ENCODE measurements at regions not wholly inside any gene's neighbourhood (a gene's known extent, or its start where the extent isn't known, plus 50 kb on each side); places are given as distances from the start of the nearest gene placed in this dataset.

GRCh38 chr14:49999826-50000379 is 107.0 kb downstream of the ARF6 start:
- no peak for DNase-seq

DNA sequence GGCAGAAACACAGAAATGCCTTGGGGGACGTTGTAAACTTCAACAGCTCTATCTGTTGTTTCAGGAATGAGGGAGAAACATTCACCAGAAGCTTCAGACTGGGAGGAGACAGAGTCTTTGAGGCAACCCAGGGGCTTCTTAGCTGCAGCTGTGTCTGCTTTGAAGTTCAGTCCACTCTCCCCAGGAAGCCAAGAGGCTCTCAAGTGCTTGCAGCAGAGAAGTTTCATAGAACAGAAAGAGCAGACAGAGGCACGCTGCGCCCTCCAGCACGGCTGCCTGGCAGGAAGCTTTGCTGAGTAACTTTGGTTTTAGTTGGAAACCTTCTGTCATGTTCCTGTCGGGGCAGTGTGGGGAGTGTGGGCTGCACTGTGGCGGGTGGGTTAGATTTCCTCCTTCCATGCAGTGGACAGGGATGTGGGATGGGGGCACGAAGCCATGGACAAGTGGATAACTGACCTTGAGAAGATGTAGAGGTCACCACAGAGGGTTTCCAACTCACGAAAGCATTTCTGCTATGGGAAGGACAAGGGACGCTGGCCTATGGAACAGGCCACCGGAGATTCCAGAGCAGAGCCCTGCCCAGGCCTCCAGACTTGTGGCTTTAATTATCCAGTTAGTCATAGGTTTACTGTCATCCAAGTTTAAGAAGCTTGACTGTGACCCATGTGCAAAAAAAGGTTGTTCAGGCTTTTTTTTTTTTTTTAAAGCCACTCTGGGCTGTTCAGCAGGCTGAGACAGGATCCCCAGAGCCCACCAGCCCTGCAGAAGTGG is 107.7 kb downstream of the ARF6 start:
- DNase-seq, result no peak

- DNase-seq, result no peak
These were observed 108.5 kb downstream of the ARF6 start for GRCh38 chr14:50001151-50001998.

GRCh38 chr14:50001999-50002925 is 109.4 kb downstream of the ARF6 start:
- DNase-seq, result no peak

DNA sequence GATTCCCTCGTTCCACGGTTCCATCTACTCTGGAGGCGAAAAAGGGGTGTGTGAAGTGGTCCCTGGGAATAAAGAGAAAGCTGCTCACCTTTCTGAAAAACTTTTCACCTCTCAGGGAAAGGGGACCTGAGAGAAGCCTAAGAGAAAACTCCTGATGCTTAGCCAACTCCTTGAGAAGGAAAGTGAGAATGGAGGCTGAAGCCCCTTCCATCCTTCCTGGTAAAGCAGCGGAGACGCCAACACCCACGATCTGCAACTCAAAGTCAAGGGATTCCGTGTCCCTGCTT is 110.0 kb downstream of the ARF6 start:
- no peak for DNase-seq

DNA sequence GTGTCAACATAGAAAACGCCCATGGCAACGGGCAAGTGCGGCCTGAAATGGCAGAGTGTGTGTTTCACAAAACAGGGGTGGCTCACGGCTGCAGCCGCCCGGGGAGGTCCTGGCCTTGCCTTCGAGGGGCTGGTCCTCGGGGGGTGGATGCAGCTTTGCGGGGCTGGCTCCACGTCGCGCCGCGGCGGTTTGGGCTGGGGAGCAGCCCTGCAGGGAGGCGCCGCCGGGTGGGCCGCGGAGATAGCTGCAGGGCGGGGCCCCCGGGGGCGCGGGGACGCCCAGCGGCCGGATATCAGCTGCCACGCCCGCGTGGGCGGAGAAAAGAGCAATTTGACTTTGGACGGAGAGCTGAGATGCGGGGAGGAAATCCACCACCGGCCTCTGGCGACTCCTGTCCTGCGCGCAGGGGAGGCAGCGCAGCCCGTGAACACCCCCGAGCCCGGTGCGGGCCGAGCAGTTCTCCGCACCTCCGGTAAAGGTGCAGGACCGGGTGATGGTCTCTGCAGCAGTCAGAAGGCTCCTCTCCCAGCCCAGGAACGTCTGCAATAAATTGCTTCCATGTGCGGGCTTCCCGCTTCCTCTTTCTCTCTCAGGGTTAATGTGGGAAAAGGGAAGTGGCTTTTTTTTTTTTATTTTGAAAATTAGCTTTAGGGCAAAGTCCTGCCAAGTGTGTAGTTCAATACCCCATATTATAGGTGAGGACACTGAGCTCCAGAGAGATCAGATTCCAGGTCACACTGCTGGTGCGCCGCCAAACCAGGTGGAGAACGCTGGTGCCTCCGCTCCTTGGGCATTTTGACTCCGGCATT is 110.5 kb downstream of the ARF6 start:
- DNase-seq, result peak; percentile 17

GRCh38 chr14:50006141-50006540 is 110.2 kb downstream of the VCPKMT start:
- no peak for DNase-seq

- no peak for DNase-seq
These were observed 109.1 kb downstream of the VCPKMT start for GRCh38 chr14:50007123-50007903.

DNA sequence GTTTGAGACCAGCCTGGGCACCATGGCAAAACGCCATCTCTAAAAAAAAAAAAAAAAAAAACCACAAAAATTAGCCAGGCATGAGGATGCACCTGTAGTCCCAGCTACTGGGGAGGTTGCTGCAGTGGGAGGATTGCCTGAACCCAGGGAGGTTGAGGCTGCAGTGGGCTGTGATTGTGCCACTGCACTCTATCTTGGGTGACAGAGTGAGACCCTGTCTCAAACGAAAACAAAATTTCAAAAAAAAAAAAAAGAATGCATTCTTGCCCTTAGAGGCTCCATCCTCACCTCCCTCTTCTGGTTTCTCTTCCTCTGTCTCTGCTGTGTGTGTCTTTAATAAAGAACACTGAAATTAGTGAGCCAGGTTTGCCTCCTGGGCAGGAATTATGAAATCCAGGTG is 107.8 kb downstream of the VCPKMT start:
- DNase-seq, result no peak

DNA sequence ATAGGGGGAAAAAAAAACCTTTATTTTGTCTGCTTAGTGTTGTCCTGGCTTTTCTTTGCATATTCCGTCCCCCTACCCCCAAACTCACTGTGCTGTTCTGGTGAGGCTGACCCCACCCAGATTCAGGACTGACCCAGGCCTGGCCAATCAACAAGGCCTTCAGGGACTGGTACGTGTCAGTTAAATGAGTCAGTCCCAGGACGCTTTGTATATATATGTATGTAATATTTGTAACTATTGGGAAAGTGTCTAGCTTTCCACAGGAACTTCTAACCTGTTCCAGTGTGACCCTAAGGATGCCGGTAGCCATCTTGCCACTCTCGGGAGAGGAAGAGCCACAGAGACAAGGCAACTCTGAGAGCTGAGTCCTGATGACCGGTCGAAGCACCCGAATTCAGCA is 107.4 kb downstream of the VCPKMT start:
- no peak for DNase-seq

DNA sequence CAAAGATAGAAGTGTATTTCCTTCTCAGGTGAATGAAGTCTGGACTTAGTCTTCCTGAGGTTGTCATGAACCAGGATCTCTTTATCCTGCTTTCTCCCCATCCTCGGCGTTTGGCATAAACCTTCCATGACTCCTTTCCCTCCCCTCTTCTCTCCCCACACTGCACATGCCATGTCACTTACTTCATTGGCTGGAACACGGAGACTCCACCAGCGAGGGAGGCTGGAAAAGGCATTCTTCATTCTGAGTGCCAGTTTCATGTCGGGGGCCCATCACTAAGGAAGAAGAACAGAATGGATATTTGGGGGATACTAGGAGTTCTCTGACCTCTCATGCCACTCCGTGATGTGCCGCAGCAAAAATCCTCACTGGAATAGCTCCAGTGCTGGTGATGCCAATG is 105.6 kb downstream of the VCPKMT start:
- no peak for DNase-seq

- no peak for DNase-seq
These were observed 105.1 kb downstream of the VCPKMT start for GRCh38 chr14:50011242-50011641.

DNA sequence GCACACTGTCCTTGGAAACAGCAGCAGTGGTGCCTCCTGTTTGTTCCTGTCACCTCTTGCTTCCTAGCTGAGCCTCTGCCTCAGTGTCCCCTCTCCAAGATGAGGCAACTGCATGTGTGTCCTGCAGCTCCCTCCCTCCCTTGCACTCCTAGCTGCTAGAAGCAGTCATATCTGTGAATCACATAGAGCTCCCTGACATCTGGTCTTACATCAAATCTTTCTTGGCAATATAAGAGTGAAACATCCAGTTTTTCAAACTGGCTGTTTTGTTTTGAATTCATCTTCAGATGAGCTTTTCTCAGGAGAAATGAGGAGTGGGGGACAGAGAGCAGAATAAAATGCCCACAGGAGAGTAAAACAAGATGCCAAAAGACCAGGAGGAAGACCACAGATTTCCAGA is 103.7 kb downstream of the VCPKMT start:
- no peak for DNase-seq

GRCh38 chr14:50013198-50013918 is 103.0 kb downstream of the VCPKMT start:
- no peak for DNase-seq

DNA sequence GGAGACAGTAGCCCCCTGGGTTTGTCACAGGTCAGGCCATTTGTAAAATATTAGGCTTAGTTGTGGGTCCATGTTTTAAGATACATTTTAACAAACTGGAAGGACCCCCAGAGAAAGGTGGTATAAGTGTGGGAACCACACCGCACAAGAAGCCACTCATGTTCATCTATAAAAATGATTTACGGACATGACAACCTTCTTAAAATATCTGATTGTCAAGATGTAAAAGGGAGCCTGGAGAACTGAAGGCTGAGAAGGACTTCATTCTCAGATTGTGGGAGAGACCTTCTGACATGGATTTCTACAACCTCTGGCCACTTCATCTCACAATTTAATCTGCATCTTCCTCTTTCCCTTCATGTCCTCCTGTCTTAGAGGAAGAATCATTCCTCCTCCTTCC is 102.4 kb downstream of the VCPKMT start:
- DNase-seq, result no peak

DNA sequence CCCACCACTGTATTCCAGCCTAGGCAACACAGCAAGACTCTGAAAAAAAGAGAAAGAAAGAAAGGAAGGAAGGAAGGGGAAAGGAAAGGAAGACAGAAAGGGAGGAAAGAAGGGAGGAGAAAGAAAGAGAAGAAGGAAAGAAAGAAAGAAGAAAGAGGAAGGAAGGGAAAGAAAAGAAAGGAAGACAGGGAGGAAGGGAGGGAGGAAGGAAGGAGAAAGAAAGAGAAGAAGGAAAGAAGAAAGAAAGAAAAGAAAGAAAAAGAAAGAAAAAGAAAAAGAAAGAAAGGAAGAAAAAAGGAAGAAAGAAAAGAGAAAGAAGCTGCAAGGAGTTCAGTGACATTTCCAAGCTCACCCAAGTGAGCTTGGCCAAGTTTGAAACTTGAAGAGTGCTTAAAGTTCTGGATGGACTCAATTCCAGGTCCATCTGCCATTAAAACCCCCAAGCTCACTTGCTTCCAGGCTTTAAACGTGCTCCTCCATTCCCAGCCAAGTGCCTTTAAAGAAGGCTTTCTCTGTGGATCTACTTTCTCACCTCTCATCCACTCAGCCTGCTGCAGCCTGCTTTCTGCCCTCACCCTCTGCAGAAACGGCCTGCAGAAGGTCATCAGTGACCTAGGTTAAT is 101.5 kb downstream of the VCPKMT start:
- no peak for DNase-seq

DNA sequence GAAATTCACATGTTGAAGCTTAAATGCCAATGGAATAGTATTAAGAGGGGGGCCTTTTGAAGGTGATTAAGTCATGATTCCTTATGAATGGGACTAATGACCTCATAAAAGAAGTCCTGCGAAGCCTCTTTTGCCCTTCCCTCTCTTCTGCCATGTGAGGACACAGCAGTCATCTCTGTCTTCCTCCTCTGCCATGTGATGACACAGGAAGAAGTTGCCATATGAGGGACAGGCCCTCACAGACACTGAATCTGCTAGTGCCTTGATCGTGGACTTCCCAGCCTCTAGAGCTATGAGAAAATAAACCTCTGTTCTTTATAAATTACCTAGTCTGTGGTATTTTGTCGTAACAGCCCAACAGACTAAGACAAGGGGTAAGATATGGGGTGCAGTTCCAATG is 100.7 kb downstream of the VCPKMT start:
- no peak for DNase-seq

GRCh38 chr14:50018201-50018932 is 98.0 kb downstream of the VCPKMT start:
- no peak for DNase-seq

DNA sequence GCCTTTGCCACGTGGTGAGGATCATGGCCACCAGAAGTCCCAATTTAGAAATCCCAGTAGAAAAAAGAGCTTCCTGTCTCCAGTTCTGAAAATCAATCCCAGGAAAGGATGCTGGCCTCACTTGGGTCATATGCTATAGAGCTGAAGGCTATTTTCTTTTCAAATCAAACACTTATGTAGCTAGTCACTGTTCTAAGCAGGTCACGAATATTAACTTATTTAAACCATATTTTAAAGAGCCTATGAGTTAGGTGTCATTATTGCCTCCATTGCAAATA is 97.5 kb downstream of the VCPKMT start:
- DNase-seq, result no peak

DNA sequence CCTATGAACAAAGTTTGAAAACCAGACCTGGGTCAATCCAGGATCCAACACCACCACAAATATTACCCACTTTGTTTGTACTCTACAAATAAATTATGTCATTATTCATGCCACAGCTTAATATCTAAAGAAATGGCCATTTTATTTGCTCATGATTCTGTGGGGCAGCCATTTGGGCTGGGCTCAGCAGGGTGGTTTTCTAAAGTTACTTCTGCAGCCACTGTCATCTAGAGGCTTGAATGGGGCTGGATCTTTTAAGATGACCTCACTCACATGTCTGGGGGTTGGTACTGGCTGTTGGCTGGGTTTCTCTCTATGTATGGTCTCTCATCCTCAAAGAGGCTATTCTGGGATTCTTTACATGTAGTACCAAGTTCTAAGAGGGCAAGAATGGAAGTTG is 96.2 kb downstream of the VCPKMT start:
- DNase-seq, result no peak

All from SIG-M5 (cell line).